H1 (cell line): ENCODE measurements at regions not wholly inside any gene's neighbourhood (a gene's known extent, or its start where the extent isn't known, plus 50 kb on each side); places are given as distances from the start of the nearest gene placed in this dataset.

Experiments used
- CTCF ChIA-PET: fragments of 300-600 bp; sonication (Branson Sonifier 250); formaldehyde crosslinking; loops from one replicate; lab custom pipeline; 2021; ENCODE audit not compliant: partially characterized antibody; lab: Charles Lee
- POLR2A ChIA-PET: fragments of 300-600 bp; sonication (Branson Sonifier 250); formaldehyde crosslinking; loops from one replicate; lab custom pipeline; 2021; ENCODE audit warnings: inconsistent platforms; ENCODE audit not compliant: partially characterized antibody; lab: Charles Lee
- DNase-seq, 2 experiments: peaks; one replicate each; pipeline versions ENCODE4 v3.0.0 to v3.0.0-alpha.2; 2010 to 2022; ENCODE audit warnings: low spot score in 2 of 2, low read depth in 1 of 2, mixed read lengths in 1 of 2
- FAIRE-seq: peaks from 2 replicates; lab custom pipeline; 2011; peaks lifted over from hg19 to GRCh38; lab: Jason Lieb, UNC
- H2AFZ ChIP-seq: 2 replicates; pipeline ENCODE4 v1.8.1; 2012; ENCODE audit warnings: low read length, inconsistent platforms
- H2AK5ac ChIP-seq: 2 replicates; pipeline ENCODE4 v1.6.1; 2013; ENCODE audit warnings: low read depth, low read length
- H2BK120ac ChIP-seq: replicated peaks from 2 replicates; pipeline ENCODE3; 2013; ENCODE audit warnings: low read depth, low read length, inconsistent platforms
- H2BK12ac ChIP-seq: 2 replicates; pipeline ENCODE4 v1.6.1; 2013; ENCODE audit warnings: low read depth, low read length
- H2BK15ac ChIP-seq: 2 replicates; pipeline ENCODE4 v1.6.1; 2013; ENCODE audit warnings: low read length
- H2BK20ac ChIP-seq: 2 replicates; pipeline ENCODE4 v1.6.1; 2013; ENCODE audit warnings: low read length
- H2BK5ac ChIP-seq: 2 replicates; pipeline ENCODE4 v1.6.1; 2013; ENCODE audit warnings: low read depth, low read length
- H3K14ac ChIP-seq: 2 replicates; pipeline ENCODE4 v1.6.1; 2013; ENCODE audit warnings: inconsistent platforms; ENCODE audit not compliant: insufficient read length
- H3K18ac ChIP-seq: 2 replicates; pipeline ENCODE4 v1.6.1; 2013; ENCODE audit warnings: low read length; ENCODE audit errors: extremely low read depth
- H3K23ac ChIP-seq: 2 replicates; pipeline ENCODE4 v1.6.1; 2013; ENCODE audit warnings: inconsistent platforms; ENCODE audit not compliant: insufficient read length
- H3K23me2 ChIP-seq: 2 replicates; pipeline ENCODE4 v1.6.1; 2013; ENCODE audit warnings: low read depth, low read length
- H3K27ac ChIP-seq: 2 replicates; pipeline ENCODE4 v1.6.1; 2011; ENCODE audit warnings: low read depth, low read length, inconsistent platforms
- H3K27me3 ChIP-seq, 4 experiments: replicated peaks in 1 of 4; 1 replicate in 1 of 4; 2 replicates in 3 of 4; pipeline versions ENCODE4 v1.6.1 to v1.8.1; 2011 to 2013; ENCODE audit warnings: low read length in 3 of 4, mild to moderate bottlenecking in 3 of 4, inconsistent platforms in 2 of 4, mixed read lengths in 2 of 4, moderate library complexity in 1 of 4; ENCODE audit not compliant: control insufficient read depth in 3 of 4, insufficient read depth in 3 of 4; ENCODE audit errors: extremely low read depth in 1 of 4
- H3K36me3 ChIP-seq, 4 experiments: 2 replicates each; pipeline versions ENCODE4 v1.6.1 to v1.8.1; 2011 to 2013; ENCODE audit warnings: mild to moderate bottlenecking in 4 of 4, low read length in 3 of 4, moderate library complexity in 2 of 4, control low read depth in 1 of 4, inconsistent platforms in 1 of 4; ENCODE audit not compliant: insufficient read depth in 4 of 4, control insufficient read depth in 2 of 4
- H3K4ac ChIP-seq: replicated peaks from 2 replicates; pipeline ENCODE3; 2013; ENCODE audit warnings: low read length, low read depth, mixed read lengths, inconsistent platforms; ENCODE audit not compliant: insufficient read length
- H3K4me1 ChIP-seq, 4 experiments: replicated peaks in 1 of 4; 1 replicate in 1 of 4; 2 replicates in 3 of 4; pipeline versions ENCODE4 v1.6.1 to v1.8.1; 2011 to 2013; ENCODE audit warnings: low read length in 3 of 4, inconsistent platforms in 2 of 4, mixed read lengths in 1 of 4; ENCODE audit not compliant: insufficient read depth in 4 of 4, control insufficient read depth in 3 of 4
- H3K4me2 ChIP-seq, 2 experiments: 2 replicates each; pipeline versions ENCODE4 v1.6.1 to v1.8.1; 2011 to 2013; ENCODE audit warnings: low read depth in 2 of 2, low read length in 2 of 2, control low read depth in 1 of 2, inconsistent platforms in 1 of 2, mild to moderate bottlenecking in 1 of 2; ENCODE audit not compliant: insufficient read depth in 1 of 2
- H3K4me3 ChIP-seq, 4 experiments: fragments of 200-600, 300-600 bp in 1 of 4; sonication (generic), shearing (Covaris generic), sonication (Bioruptor Twin) in 1 of 4; 2 replicates each; pipeline versions ENCODE4 v1.5.1 to v1.8.1; 2011 to 2016; ENCODE audit warnings: low read length in 4 of 4, low read depth in 3 of 4, control low read depth in 2 of 4, inconsistent platforms in 2 of 4, mild to moderate bottlenecking in 2 of 4, mixed read lengths in 1 of 4, moderate library complexity in 1 of 4; ENCODE audit not compliant: insufficient read depth in 2 of 4; ENCODE audit errors: extremely low read depth in 1 of 4
- H3K56ac ChIP-seq: replicated peaks from 2 replicates; pipeline ENCODE3; 2013; ENCODE audit warnings: low read depth, mild to moderate bottlenecking, mixed read lengths, low read length, inconsistent platforms; ENCODE audit not compliant: insufficient read length
- H3K79me1 ChIP-seq: 2 replicates; pipeline ENCODE4 v1.6.1; 2013; ENCODE audit warnings: low read depth, low read length, control low read depth
- H3K79me2 ChIP-seq, 2 experiments: 2 replicates each; pipeline versions ENCODE4 v1.6.1 to v1.8.1; 2012 to 2013; ENCODE audit warnings: low read length in 2 of 2, mild to moderate bottlenecking in 2 of 2, inconsistent platforms in 1 of 2; ENCODE audit not compliant: insufficient read depth in 2 of 2, control insufficient read depth in 1 of 2
- H3K9ac ChIP-seq, 4 experiments: replicated peaks in 1 of 4; 1 replicate in 1 of 4; 2 replicates in 3 of 4; pipeline versions ENCODE4 v1.6.1 to v1.8.1; 2011 to 2013; ENCODE audit warnings: low read depth in 3 of 4, low read length in 3 of 4, control low read depth in 2 of 4, mild to moderate bottlenecking in 2 of 4, moderate library complexity in 2 of 4, inconsistent platforms in 1 of 4; ENCODE audit errors: extremely low read depth in 1 of 4
- H3K9me3 ChIP-seq, 2 experiments: 2 replicates each; pipeline versions ENCODE4 v1.6.1 to v1.8.1; 2012 to 2013; ENCODE audit warnings: mild to moderate bottlenecking in 2 of 2, moderate library complexity in 2 of 2, control low read depth in 1 of 2, inconsistent platforms in 1 of 2, low read depth in 1 of 2, low read length in 1 of 2, mixed read lengths in 1 of 2; ENCODE audit not compliant: insufficient read depth in 2 of 2
- H4K20me1 ChIP-seq, 2 experiments: replicated peaks in 1 of 2; 2 replicates each; pipeline versions ENCODE3 to v1.8.1; 2011 to 2013; ENCODE audit warnings: inconsistent platforms in 2 of 2, low read length in 2 of 2, mild to moderate bottlenecking in 1 of 2; ENCODE audit not compliant: insufficient read depth in 2 of 2, control insufficient read depth in 1 of 2
- H4K5ac ChIP-seq: 2 replicates; pipeline ENCODE4 v1.6.1; 2013; ENCODE audit warnings: low read length, low read depth, mixed read lengths, inconsistent platforms; ENCODE audit not compliant: insufficient read length
- H4K8ac ChIP-seq: 2 replicates; pipeline ENCODE4 v1.8.0; 2013; ENCODE audit warnings: mild to moderate bottlenecking, moderate library complexity, low read length, inconsistent platforms; ENCODE audit not compliant: insufficient read depth; ENCODE audit errors: extremely low read depth
- H4K91ac ChIP-seq: replicated peaks from 2 replicates; pipeline ENCODE3; 2013; ENCODE audit warnings: low read length, mixed read lengths, inconsistent platforms; ENCODE audit not compliant: insufficient read length
- ASH2L ChIP-seq: fragments of 200-600, 300-600 bp; sonication (generic); IDR thresholded peaks from one replicate; pipeline ENCODE4 v1.7.1; 2017; ENCODE audit warnings: low read length
- ATF3 ChIP-seq: IDR thresholded peaks from 2 replicates; pipeline ENCODE4 v1.6.1; 2011; ENCODE audit warnings: low read depth, mild to moderate bottlenecking, low read length; ENCODE audit not compliant: insufficient read depth
- EGR1 ChIP-seq: IDR thresholded peaks from 2 replicates; pipeline ENCODE4 v1.6.1; 2011; ENCODE audit warnings: low read depth, low read length, borderline replicate concordance
- GABPA ChIP-seq: IDR thresholded peaks from 2 replicates; pipeline ENCODE4 v1.6.1; 2011; ENCODE audit warnings: mild to moderate bottlenecking, low read length, moderate library complexity, borderline replicate concordance; ENCODE audit not compliant: insufficient read depth
- HDAC6 ChIP-seq: IDR thresholded peaks from one replicate; pipeline ENCODE4 v1.7.1; 2012; ENCODE audit warnings: low read depth, mild to moderate bottlenecking, inconsistent platforms, low read length, moderate library complexity
- KDM4A ChIP-seq: IDR thresholded peaks from one replicate; pipeline ENCODE4 v1.7.1; 2012; ENCODE audit warnings: low read depth, mild to moderate bottlenecking, moderate library complexity, low read length, inconsistent platforms; ENCODE audit not compliant: severe bottlenecking
- POLR2A ChIP-seq, 2 experiments: IDR thresholded peaks; 1 replicate in 1 of 2; 2 replicates in 1 of 2; pipeline ENCODE4 v1.6.1; 2011; ENCODE audit warnings: low read depth in 2 of 2, low read length in 2 of 2, mild to moderate bottlenecking in 2 of 2; ENCODE audit errors: control extremely low read depth in 1 of 2
- RFX5 ChIP-seq: IDR thresholded peaks from 2 replicates; pipeline ENCODE4 v1.6.1; 2011; ENCODE audit warnings: low read depth, low read length, improper control_type of control experiment, borderline replicate concordance
- RXRA ChIP-seq: IDR thresholded peaks from 2 replicates; pipeline ENCODE4 v1.6.1; 2011; ENCODE audit warnings: low read depth, mild to moderate bottlenecking, low read length, moderate library complexity; ENCODE audit not compliant: insufficient read depth
- TAF1 ChIP-seq: IDR thresholded peaks from 2 replicates; pipeline ENCODE4 v1.6.1; 2011; ENCODE audit warnings: mild to moderate bottlenecking, low read depth, low read length
- TAF7 ChIP-seq: optimal IDR thresholded peaks from 2 replicates; pipeline ENCODE3; 2011; ENCODE audit warnings: low read depth, mild to moderate bottlenecking, inconsistent platforms, low read length, moderate library complexity, borderline replicate concordance
- WGBS, 2 experiments: shearing (Covaris generic) in 1 of 2; methylation state at CpG; one replicate each; pipeline versions ENCODE4 v1.1.6 to v1.1.7; 2013 to 2015; ENCODE audit warnings: low lambda C conversion rate in 2 of 2, mixed read lengths in 2 of 2, inconsistent platforms in 1 of 2, low coverage in 1 of 2, missing lambda C conversion rate in 1 of 2; ENCODE audit not compliant: insufficient replicate concordance in 2 of 2, insufficient coverage in 1 of 2, insufficient read length in 1 of 2; ENCODE audit errors: extremely low coverage in 1 of 2, missing lambda C conversion rate in 1 of 2; 5-methylcytosine and 5-hydroxymethylcytosine counted together

GRCh38 chr16:63995025-63995424 is 1126.8 kb downstream of the CDH11 start:
- WGBS, 2 experiments, result 95% methylated on average over 8 of the region's 8 CpGs; no CpG with 5 or more reads in 1 of the 2 experiments
- no peak overlapping the region for H3K56ac ChIP-seq
- no peak overlapping the region for H3K4me2 ChIP-seq
- no peaks in the 10 kb centered on the region for H3K79me1 ChIP-seq
- no peaks in the 10 kb centered on the region for H3K27me3 ChIP-seq
- no peak overlapping the region for H3K14ac ChIP-seq
- no peak overlapping the region for H3K18ac ChIP-seq
- H3K4me1 ChIP-seq, result peaks cover 0 to 3% (median 0%) of the 10 kb centered on the region in 4 experiments; a peak in 1 of 7 replicates
- no peak overlapping the region for H4K5ac ChIP-seq
- H2BK5ac ChIP-seq, result no peak overlapping the region
- H2BK120ac ChIP-seq, result no peak overlapping the region
- no peak overlapping the region for H2AFZ ChIP-seq
- no peak overlapping the region for H4K91ac ChIP-seq
- FAIRE-seq (no peak), DNase-seq (no peak)
- H2BK15ac ChIP-seq, result no peak overlapping the region
- H2AK5ac ChIP-seq, result no peak overlapping the region
- no peak overlapping the region for H3K4ac ChIP-seq
- no peak overlapping the region for H4K8ac ChIP-seq
- no peak overlapping the region for H2BK12ac ChIP-seq
- CTCF ChIA-PET, result no interaction called here
- H3K27ac ChIP-seq, result no peak overlapping the region
- H3K79me2 ChIP-seq, result no peaks in the 10 kb centered on the region
- no peak overlapping the region for H3K9ac ChIP-seq
- no peak overlapping the region for H3K23ac ChIP-seq
- H3K4me3 ChIP-seq, result no peak overlapping the region
- H3K23me2 ChIP-seq, result no peaks in the 10 kb centered on the region
- H3K9me3 ChIP-seq, result no peaks in the 10 kb centered on the region
- no peak for TF ChIP-seq HDAC6
- TF ChIP-seq ASH2L, result no peak
- TF ChIP-seq POLR2A (IDR thresholded peaks at IDR 0.05; ENCODE audit: control extremely low read depth in 1 of 2, low read depth in 2 of 2, low read length in 2 of 2), result no peak
- no peak for TF ChIP-seq RFX5
- no peak for TF ChIP-seq KDM4A
- TF ChIP-seq ATF3, result no peak
- no peak for TF ChIP-seq TAF1
- TF ChIP-seq GABPA, result no peak
- TF ChIP-seq EGR1, result no peak
- no peak for TF ChIP-seq TAF7
- no peak for TF ChIP-seq RXRA
- TF ChIP-seq, all 59 proteins: peak for 0
- no peak overlapping the region for H2BK20ac ChIP-seq
- H3K36me3 ChIP-seq, result no peaks in the 10 kb centered on the region
- no peaks in the 10 kb centered on the region for H4K20me1 ChIP-seq
- POLR2A ChIA-PET, result no interaction called here
